ENCODE measurements at regions not wholly inside any gene's neighbourhood (a gene's known extent, or its start where the extent isn't known, plus 50 kb on each side); places are given as distances from the start of the nearest gene placed in this dataset.

DNA sequence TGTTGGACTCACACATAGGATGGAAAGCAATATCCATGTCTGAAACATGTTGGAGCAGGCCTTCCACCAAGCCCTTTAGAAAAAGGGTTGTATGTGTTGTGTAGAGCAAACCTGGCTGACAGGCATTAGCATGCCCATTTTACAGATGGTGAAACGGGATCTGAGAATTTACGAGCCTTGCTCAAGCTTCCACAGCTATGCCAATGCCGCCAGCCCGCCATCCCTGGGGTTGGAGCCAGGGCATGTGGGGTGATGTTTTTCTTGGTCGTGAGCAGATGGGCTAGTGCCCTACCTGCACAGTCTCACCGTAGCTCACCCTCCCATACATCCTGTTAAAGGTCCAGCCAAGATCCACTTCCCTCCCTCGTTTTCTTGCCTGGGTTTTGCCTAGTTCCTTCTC is 97.5 kb upstream of the TLE3 start:
- RAD21 ChIA-PET (ENCODE audit: low non-redundant PET in 1 of 2, low total read pairs in 2 of 2, uncharacterized antibody in 2 of 2, unreplicated experiment in 2 of 2) = no interaction called here
- no peaks in the 10 kb centered on the region for H3K9me2 ChIP-seq (ENCODE audit: insufficient read depth)
- no peaks in the 10 kb centered on the region for H4K20me1 ChIP-seq (ENCODE audit: insufficient read depth)
- H3K4me3 ChIP-seq (replicated peaks in 1 of 2; ENCODE audit: low read depth in 1 of 2, low read length in 2 of 2) = no peak overlapping the region
- ATAC-seq (no peak), DNase-seq (ENCODE audit: low read depth, low spot score) (no peak)
- TF ChIP-seq FOSL1 (IDR thresholded peaks at IDR 0.05; ENCODE audit: low read depth) = no peak
- TF ChIP-seq EZH2phosphoT487 (IDR thresholded peaks at IDR 0.05; ENCODE audit: borderline replicate concordance) = no peak
- TF ChIP-seq, protein P1, sequence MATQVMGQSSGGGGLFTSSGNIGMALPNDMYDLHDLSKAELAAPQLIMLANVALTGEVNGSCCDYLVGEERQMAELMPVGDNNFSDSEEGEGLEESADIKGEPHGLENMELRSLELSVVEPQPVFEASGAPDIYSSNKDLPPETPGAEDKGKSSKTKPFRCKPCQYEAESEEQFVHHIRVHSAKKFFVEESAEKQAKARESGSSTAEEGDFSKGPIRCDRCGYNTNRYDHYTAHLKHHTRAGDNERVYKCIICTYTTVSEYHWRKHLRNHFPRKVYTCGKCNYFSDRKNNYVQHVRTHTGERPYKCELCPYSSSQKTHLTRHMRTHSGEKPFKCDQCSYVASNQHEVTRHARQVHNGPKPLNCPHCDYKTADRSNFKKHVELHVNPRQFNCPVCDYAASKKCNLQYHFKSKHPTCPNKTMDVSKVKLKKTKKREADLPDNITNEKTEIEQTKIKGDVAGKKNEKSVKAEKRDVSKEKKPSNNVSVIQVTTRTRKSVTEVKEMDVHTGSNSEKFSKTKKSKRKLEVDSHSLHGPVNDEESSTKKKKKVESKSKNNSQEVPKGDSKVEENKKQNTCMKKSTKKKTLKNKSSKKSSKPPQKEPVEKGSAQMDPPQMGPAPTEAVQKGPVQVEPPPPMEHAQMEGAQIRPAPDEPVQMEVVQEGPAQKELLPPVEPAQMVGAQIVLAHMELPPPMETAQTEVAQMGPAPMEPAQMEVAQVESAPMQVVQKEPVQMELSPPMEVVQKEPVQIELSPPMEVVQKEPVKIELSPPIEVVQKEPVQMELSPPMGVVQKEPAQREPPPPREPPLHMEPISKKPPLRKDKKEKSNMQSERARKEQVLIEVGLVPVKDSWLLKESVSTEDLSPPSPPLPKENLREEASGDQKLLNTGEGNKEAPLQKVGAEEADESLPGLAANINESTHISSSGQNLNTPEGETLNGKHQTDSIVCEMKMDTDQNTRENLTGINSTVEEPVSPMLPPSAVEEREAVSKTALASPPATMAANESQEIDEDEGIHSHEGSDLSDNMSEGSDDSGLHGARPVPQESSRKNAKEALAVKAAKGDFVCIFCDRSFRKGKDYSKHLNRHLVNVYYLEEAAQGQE (IDR thresholded peaks at IDR 0.05; ENCODE audit: low read depth) = no peak
- TF ChIP-seq CEBPB (IDR thresholded peaks at IDR 0.05; ENCODE audit: low read depth) = no peak
- TF ChIP-seq RAD21 (IDR thresholded peaks at IDR 0.05; ENCODE audit: low read depth) = no peak
- TF ChIP-seq, protein P2, sequence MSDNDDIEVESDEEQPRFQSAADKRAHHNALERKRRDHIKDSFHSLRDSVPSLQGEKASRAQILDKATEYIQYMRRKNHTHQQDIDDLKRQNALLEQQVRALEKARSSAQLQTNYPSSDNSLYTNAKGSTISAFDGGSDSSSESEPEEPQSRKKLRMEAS (IDR thresholded peaks at IDR 0.05) = no peak
- TF ChIP-seq YY1 (IDR thresholded peaks at IDR 0.05; ENCODE audit: extremely low read depth, insufficient replicate concordance, low read depth, low read length) = no peak
- peaks cover 13 to 27% of the 10 kb centered on the region in 2 experiments for H3K4me1 ChIP-seq (ENCODE audit: control insufficient read depth in 1 of 2, insufficient read depth in 2 of 2, low read length in 2 of 2)
- H3K27ac ChIP-seq (ENCODE audit: low read depth, low read length) = no peak overlapping the region
- no peak overlapping the region for H3K9ac ChIP-seq (ENCODE audit: low read length)
- no TSS peak for BruUV-seq (replicated peaks)
- no peaks in the 10 kb centered on the region for H3K36me3 ChIP-seq (ENCODE audit: control insufficient read depth in 1 of 2, insufficient read depth in 2 of 2, low read length in 2 of 2)
- CTCF ChIA-PET = no interaction called here
- no peaks in the 10 kb centered on the region for H3K9me3 ChIP-seq (ENCODE audit: control insufficient read depth in 1 of 2, insufficient read depth in 1 of 2, low read depth in 1 of 2, low read length in 2 of 2)
- H3K4me2 ChIP-seq (ENCODE audit: low read length) = no peak overlapping the region
- no peaks in the 10 kb centered on the region for H3K27me3 ChIP-seq (ENCODE audit: insufficient read depth, low read length)
- POLR2A ChIA-PET = no interaction called here
- no peaks in the 10 kb centered on the region for H3K79me2 ChIP-seq (ENCODE audit: insufficient read depth, low read length)
- intact Hi-C loops (cut with micrococcal nuclease) = no loop called here
- no peak overlapping the region for H2AFZ ChIP-seq (ENCODE audit: low read depth, low read length, poor library complexity, severe bottlenecking)
